ENCODE measurements at regions not wholly inside any gene's neighbourhood (a gene's known extent, or its start where the extent isn't known, plus 50 kb on each side); places are given as distances from the start of the nearest gene placed in this dataset.
"Not testable (repeated sequence)": the region's sequence is repeated elsewhere in the genome, so short reads cannot be mapped to it uniquely, and the experiment has no call there.

DNA sequence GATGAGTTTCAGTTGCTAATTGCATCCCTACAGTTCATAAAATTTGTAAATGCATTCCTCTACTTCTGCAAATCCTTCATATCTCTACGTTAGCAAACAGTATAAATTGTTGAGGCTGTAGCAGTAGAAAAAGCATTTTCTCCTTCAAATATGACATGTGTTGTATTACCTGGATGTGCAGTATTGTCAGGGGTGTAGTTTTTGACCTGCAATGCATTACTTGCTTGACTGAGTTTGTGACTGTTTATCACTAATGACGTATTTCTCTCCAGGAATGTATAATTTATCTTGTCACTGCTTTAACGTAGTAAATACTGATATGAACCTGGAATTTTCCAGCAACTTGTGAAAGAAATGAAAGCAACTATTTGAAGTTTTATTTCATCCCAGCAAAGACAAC, 279.0 kb upstream of the TSPY2 start:
- CTCF ChIA-PET (ENCODE audit: partially characterized antibody); H3K4me2 ChIP-seq (ENCODE audit: insufficient read depth in 1 of 2, low read depth in 2 of 2, low read length in 2 of 2); H3K9ac ChIP-seq (replicated peaks in 1 of 4; ENCODE audit: extremely low read depth in 1 of 4, low read depth in 3 of 4, low read length in 3 of 4); DNase-seq (ENCODE audit: low read depth in 1 of 2, low spot score in 2 of 2); H3K4me1 ChIP-seq (replicated peaks in 1 of 4; ENCODE audit: control insufficient read depth in 3 of 4, insufficient read depth in 4 of 4, low read length in 3 of 4); FAIRE-seq; H3K36me3 ChIP-seq (ENCODE audit: control insufficient read depth in 2 of 4, insufficient read depth in 4 of 4, low read length in 3 of 4); H3K9me3 ChIP-seq (ENCODE audit: insufficient read depth in 2 of 2, low read depth in 1 of 2, low read length in 1 of 2); H4K20me1 ChIP-seq (replicated peaks in 1 of 2; ENCODE audit: control insufficient read depth in 1 of 2, insufficient read depth in 2 of 2, low read length in 2 of 2); H4K5ac ChIP-seq (ENCODE audit: insufficient read length, low read depth, low read length); H3K4ac ChIP-seq (replicated peaks; ENCODE audit: insufficient read length, low read depth, low read length); H3K79me2 ChIP-seq (ENCODE audit: control insufficient read depth in 1 of 2, insufficient read depth in 2 of 2, low read length in 2 of 2); POLR2A ChIA-PET (ENCODE audit: partially characterized antibody); H2AFZ ChIP-seq (ENCODE audit: low read length); H3K79me1 ChIP-seq (ENCODE audit: low read depth, low read length); H3K27me3 ChIP-seq (replicated peaks in 1 of 4; ENCODE audit: control insufficient read depth in 3 of 4, extremely low read depth in 1 of 4, insufficient read depth in 3 of 4, low read length in 3 of 4); H2BK5ac ChIP-seq (ENCODE audit: low read depth, low read length); H3K27ac ChIP-seq (ENCODE audit: low read depth, low read length); H3K14ac ChIP-seq (ENCODE audit: insufficient read length); H3K4me3 ChIP-seq (ENCODE audit: extremely low read depth in 1 of 4, insufficient read depth in 2 of 4, low read depth in 3 of 4, low read length in 4 of 4); H4K91ac ChIP-seq (replicated peaks; ENCODE audit: insufficient read length, low read length); H2BK20ac ChIP-seq (ENCODE audit: low read length); H3K23me2 ChIP-seq (ENCODE audit: low read depth, low read length); H2BK120ac ChIP-seq (replicated peaks; ENCODE audit: low read depth, low read length); H2BK15ac ChIP-seq (ENCODE audit: low read length); H2AK5ac ChIP-seq (ENCODE audit: low read depth, low read length); H3K56ac ChIP-seq (replicated peaks; ENCODE audit: insufficient read length, low read depth, low read length); H3K18ac ChIP-seq (ENCODE audit: extremely low read depth, low read length); H2BK12ac ChIP-seq (ENCODE audit: low read depth, low read length); H3K23ac ChIP-seq (ENCODE audit: insufficient read length); H4K8ac ChIP-seq (ENCODE audit: extremely low read depth, insufficient read depth, low read length): not testable (repeated sequence)
- 95% methylated on average over 2 of the region's 3 CpGs; no CpG with 5 or more reads in 1 of the 2 experiments for WGBS, 2 experiments (ENCODE audit: extremely low coverage in 1 of 2, insufficient coverage in 1 of 2, insufficient read length in 1 of 2, insufficient replicate concordance in 2 of 2, low coverage in 1 of 2, low lambda C conversion rate in 2 of 2, missing lambda C conversion rate in 1 of 2)

DNA sequence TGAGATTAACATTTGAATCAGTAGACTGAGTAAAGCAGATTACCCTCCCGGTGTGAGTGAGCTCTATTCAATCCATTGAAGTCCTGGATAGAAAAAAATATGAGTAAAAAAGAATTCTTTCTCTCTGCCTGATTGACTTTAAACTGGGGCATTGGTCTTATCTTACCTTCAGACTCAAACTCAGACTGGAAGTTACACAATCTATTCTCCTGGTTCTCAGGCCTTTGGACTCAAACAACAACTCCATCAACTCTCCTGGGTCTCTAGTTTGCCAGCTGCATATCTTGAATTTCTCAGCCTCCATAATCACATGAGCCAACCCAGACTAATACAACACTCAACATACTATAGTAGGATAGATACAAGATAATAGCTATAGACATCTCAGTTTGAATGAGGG, 255.4 kb upstream of the TSPY2 start:
- H3K4me1 ChIP-seq (replicated peaks in 1 of 4; ENCODE audit: control insufficient read depth in 3 of 4, insufficient read depth in 4 of 4, low read length in 3 of 4); CTCF ChIA-PET (ENCODE audit: partially characterized antibody); FAIRE-seq; H3K9me3 ChIP-seq (ENCODE audit: insufficient read depth in 2 of 2, low read depth in 1 of 2, low read length in 1 of 2); POLR2A ChIA-PET (ENCODE audit: partially characterized antibody); H2AK5ac ChIP-seq (ENCODE audit: low read depth, low read length); H3K27me3 ChIP-seq (replicated peaks in 1 of 4; ENCODE audit: control insufficient read depth in 3 of 4, extremely low read depth in 1 of 4, insufficient read depth in 3 of 4, low read length in 3 of 4); H4K91ac ChIP-seq (replicated peaks; ENCODE audit: insufficient read length, low read length); DNase-seq (ENCODE audit: low read depth in 1 of 2, low spot score in 2 of 2); H2BK12ac ChIP-seq (ENCODE audit: low read depth, low read length); H3K79me1 ChIP-seq (ENCODE audit: low read depth, low read length); H3K23me2 ChIP-seq (ENCODE audit: low read depth, low read length); H4K8ac ChIP-seq (ENCODE audit: extremely low read depth, insufficient read depth, low read length); H3K79me2 ChIP-seq (ENCODE audit: control insufficient read depth in 1 of 2, insufficient read depth in 2 of 2, low read length in 2 of 2); H3K4ac ChIP-seq (replicated peaks; ENCODE audit: insufficient read length, low read depth, low read length); H2AFZ ChIP-seq (ENCODE audit: low read length); H3K9ac ChIP-seq (replicated peaks in 1 of 4; ENCODE audit: extremely low read depth in 1 of 4, low read depth in 3 of 4, low read length in 3 of 4); H4K20me1 ChIP-seq (replicated peaks in 1 of 2; ENCODE audit: control insufficient read depth in 1 of 2, insufficient read depth in 2 of 2, low read length in 2 of 2); H2BK120ac ChIP-seq (replicated peaks; ENCODE audit: low read depth, low read length); H2BK20ac ChIP-seq (ENCODE audit: low read length); H3K14ac ChIP-seq (ENCODE audit: insufficient read length); H3K4me3 ChIP-seq (ENCODE audit: extremely low read depth in 1 of 4, insufficient read depth in 2 of 4, low read depth in 3 of 4, low read length in 4 of 4); H4K5ac ChIP-seq (ENCODE audit: insufficient read length, low read depth, low read length); H2BK5ac ChIP-seq (ENCODE audit: low read depth, low read length); H3K4me2 ChIP-seq (ENCODE audit: insufficient read depth in 1 of 2, low read depth in 2 of 2, low read length in 2 of 2); H3K23ac ChIP-seq (ENCODE audit: insufficient read length); H3K56ac ChIP-seq (replicated peaks; ENCODE audit: insufficient read length, low read depth, low read length); H2BK15ac ChIP-seq (ENCODE audit: low read length); H3K36me3 ChIP-seq (ENCODE audit: control insufficient read depth in 2 of 4, insufficient read depth in 4 of 4, low read length in 3 of 4); H3K18ac ChIP-seq (ENCODE audit: extremely low read depth, low read length); H3K27ac ChIP-seq (ENCODE audit: low read depth, low read length): not testable (repeated sequence)
- 100% methylated on average over 1 of the region's 1 CpG; no CpG with 5 or more reads in 1 of the 2 experiments for WGBS, 2 experiments (ENCODE audit: extremely low coverage in 1 of 2, insufficient coverage in 1 of 2, insufficient read length in 1 of 2, insufficient replicate concordance in 2 of 2, low coverage in 1 of 2, low lambda C conversion rate in 2 of 2, missing lambda C conversion rate in 1 of 2)

All from H1 (cell line).